ENCODE measurements at regions not wholly inside any gene's neighbourhood (a gene's known extent, or its start where the extent isn't known, plus 50 kb on each side); places are given as distances from the start of the nearest gene placed in this dataset.

GRCh38 chr3:26472345-26472744, 150.2 kb upstream of the LRRC3B start:
- TF ChIP-seq ESRRG (CRISPR knock-in tag; IDR thresholded peaks at IDR 0.05) (no peak), ZFP3 (CRISPR knock-in tag; IDR thresholded peaks at IDR 0.05) (no peak), POU6F1 (CRISPR knock-in tag; IDR thresholded peaks at IDR 0.05; ENCODE audit: borderline replicate concordance, low read depth) (no peak), ZNF8 (CRISPR knock-in tag; IDR thresholded peaks at IDR 0.05) (no peak), ZNF70 (CRISPR knock-in tag; IDR thresholded peaks at IDR 0.05) (no peak), GLIS3 (CRISPR knock-in tag; IDR thresholded peaks at IDR 0.05) (no peak)
- TF ChIP-seq, protein P1, sequence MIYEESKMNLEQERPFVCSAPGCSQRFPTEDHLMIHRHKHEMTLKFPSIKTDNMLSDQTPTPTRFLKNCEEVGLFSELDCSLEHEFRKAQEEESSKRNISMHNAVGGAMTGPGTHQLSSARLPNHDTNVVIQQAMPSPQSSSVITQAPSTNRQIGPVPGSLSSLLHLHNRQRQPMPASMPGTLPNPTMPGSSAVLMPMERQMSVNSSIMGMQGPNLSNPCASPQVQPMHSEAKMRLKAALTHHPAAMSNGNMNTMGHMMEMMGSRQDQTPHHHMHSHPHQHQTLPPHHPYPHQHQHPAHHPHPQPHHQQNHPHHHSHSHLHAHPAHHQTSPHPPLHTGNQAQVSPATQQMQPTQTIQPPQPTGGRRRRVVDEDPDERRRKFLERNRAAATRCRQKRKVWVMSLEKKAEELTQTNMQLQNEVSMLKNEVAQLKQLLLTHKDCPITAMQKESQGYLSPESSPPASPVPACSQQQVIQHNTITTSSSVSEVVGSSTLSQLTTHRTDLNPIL (CRISPR knock-in tag; IDR thresholded peaks at IDR 0.05; ENCODE audit: low read depth) = no peak
- TF ChIP-seq, protein P2, sequence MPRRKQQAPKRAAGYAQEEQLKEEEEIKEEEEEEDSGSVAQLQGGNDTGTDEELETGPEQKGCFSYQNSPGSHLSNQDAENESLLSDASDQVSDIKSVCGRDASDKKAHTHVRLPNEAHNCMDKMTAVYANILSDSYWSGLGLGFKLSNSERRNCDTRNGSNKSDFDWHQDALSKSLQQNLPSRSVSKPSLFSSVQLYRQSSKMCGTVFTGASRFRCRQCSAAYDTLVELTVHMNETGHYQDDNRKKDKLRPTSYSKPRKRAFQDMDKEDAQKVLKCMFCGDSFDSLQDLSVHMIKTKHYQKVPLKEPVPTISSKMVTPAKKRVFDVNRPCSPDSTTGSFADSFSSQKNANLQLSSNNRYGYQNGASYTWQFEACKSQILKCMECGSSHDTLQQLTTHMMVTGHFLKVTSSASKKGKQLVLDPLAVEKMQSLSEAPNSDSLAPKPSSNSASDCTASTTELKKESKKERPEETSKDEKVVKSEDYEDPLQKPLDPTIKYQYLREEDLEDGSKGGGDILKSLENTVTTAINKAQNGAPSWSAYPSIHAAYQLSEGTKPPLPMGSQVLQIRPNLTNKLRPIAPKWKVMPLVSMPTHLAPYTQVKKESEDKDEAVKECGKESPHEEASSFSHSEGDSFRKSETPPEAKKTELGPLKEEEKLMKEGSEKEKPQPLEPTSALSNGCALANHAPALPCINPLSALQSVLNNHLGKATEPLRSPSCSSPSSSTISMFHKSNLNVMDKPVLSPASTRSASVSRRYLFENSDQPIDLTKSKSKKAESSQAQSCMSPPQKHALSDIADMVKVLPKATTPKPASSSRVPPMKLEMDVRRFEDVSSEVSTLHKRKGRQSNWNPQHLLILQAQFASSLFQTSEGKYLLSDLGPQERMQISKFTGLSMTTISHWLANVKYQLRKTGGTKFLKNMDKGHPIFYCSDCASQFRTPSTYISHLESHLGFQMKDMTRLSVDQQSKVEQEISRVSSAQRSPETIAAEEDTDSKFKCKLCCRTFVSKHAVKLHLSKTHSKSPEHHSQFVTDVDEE (CRISPR knock-in tag; IDR thresholded peaks at IDR 0.05) = no peak
- ATAC-seq = no peak

DNA sequence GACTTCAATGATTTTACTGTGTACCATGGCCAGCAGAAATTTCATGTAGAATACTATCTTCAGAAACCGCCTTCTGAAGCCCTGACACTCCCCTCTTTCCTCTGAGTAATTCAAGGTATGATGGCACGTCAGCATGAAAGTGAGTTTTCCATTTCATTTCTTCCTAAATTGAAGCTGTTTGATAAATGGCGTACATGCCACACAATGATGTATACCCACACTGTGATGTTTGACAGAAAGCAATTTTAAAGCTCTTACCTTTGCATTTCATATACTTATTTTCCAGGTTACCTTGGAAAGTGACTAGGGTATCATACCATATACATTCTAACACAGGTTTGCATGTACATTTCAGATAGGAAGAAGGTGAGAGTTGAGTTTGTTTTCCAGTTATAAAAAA, 147.9 kb upstream of the LRRC3B start:
- TF ChIP-seq CSDC2 (CRISPR knock-in tag; IDR thresholded peaks at IDR 0.05) (no peak), ZNF70 (CRISPR knock-in tag; IDR thresholded peaks at IDR 0.05) (no peak), TOX (CRISPR knock-in tag; IDR thresholded peaks at IDR 0.05; ENCODE audit: borderline replicate concordance) (no peak), ZC3H10 (CRISPR knock-in tag; IDR thresholded peaks at IDR 0.05) (no peak), ZNF565 (CRISPR knock-in tag; conservative IDR thresholded peaks at IDR 0.05; ENCODE audit: low read depth) (no peak), ZFP3 (CRISPR knock-in tag; IDR thresholded peaks at IDR 0.05) (no peak), TCF4 (CRISPR knock-in tag; IDR thresholded peaks at IDR 0.05; ENCODE audit: borderline replicate concordance) (no peak), GLIS3 (CRISPR knock-in tag; IDR thresholded peaks at IDR 0.05) (no peak), BACH2 (CRISPR knock-in tag; IDR thresholded peaks at IDR 0.05; ENCODE audit: borderline replicate concordance) (no peak), POU6F1 (CRISPR knock-in tag; IDR thresholded peaks at IDR 0.05; ENCODE audit: borderline replicate concordance, low read depth) (no peak), ZFP30 (CRISPR knock-in tag; IDR thresholded peaks at IDR 0.05) (no peak), PATZ1 (CRISPR knock-in tag; IDR thresholded peaks at IDR 0.05; ENCODE audit: borderline replicate concordance) (no peak), ESRRG (CRISPR knock-in tag; IDR thresholded peaks at IDR 0.05) (no peak)
- TF ChIP-seq, protein P1 (CRISPR knock-in tag; IDR thresholded peaks at IDR 0.05; ENCODE audit: low read depth) = no peak
- ATAC-seq = no peak

- TF ChIP-seq BACH2 (CRISPR knock-in tag; IDR thresholded peaks at IDR 0.05; ENCODE audit: borderline replicate concordance) (no peak), GLIS3 (CRISPR knock-in tag; IDR thresholded peaks at IDR 0.05) (no peak), ARNTL (CRISPR knock-in tag; IDR thresholded peaks at IDR 0.05; ENCODE audit: borderline replicate concordance, low read depth) (no peak), ZFP3 (CRISPR knock-in tag; IDR thresholded peaks at IDR 0.05) (no peak)
- ATAC-seq = no peak
These were observed 142.2 kb upstream of the LRRC3B start for GRCh38 chr3:26480377-26480776.

Data from SK-N-SH treated with all-trans-retinoic acid at 6 μM for 48 hours (cell line).